ENCODE measurements at regions not wholly inside any gene's neighbourhood (a gene's known extent, or its start where the extent isn't known, plus 50 kb on each side); places are given as distances from the start of the nearest gene placed in this dataset.

GRCh38 chr10:29160150-29160617 is 128.7 kb upstream of the LYZL1 start:
- DNase-seq (ENCODE audit: low spot score), result no peak

GRCh38 chr10:29163746-29164145 is 125.1 kb upstream of the LYZL1 start:
- DNase-seq (ENCODE audit: low spot score), result no peak

GRCh38 chr10:29166713-29167112 is 122.2 kb upstream of the LYZL1 start:
- no peak for DNase-seq (ENCODE audit: low spot score)

- DNase-seq (ENCODE audit: low spot score), result no peak
These were observed 119.8 kb upstream of the LYZL1 start for GRCh38 chr10:29169021-29169420.

- DNase-seq (ENCODE audit: low spot score), result no peak
These were observed 117.2 kb upstream of the LYZL1 start for GRCh38 chr10:29171717-29172116.

- no peak for DNase-seq (ENCODE audit: low spot score)
These were observed 114.5 kb upstream of the LYZL1 start for GRCh38 chr10:29174389-29174788.

- no peak for DNase-seq (ENCODE audit: low spot score)
These were observed 111.7 kb upstream of the LYZL1 start for GRCh38 chr10:29176845-29177832.

GRCh38 chr10:29181936-29182335 is 106.9 kb upstream of the LYZL1 start:
- no peak for DNase-seq (ENCODE audit: low spot score)

GRCh38 chr10:29183301-29183945 is 105.4 kb upstream of the LYZL1 start:
- no peak for DNase-seq (ENCODE audit: low spot score)

- DNase-seq (ENCODE audit: low spot score), result no peak
These were observed 104.5 kb upstream of the LYZL1 start for GRCh38 chr10:29184205-29185000.

GRCh38 chr10:29185050-29185449 is 103.8 kb upstream of the LYZL1 start:
- no peak for DNase-seq (ENCODE audit: low spot score)

- no peak for DNase-seq (ENCODE audit: low spot score)
These were observed 102.6 kb upstream of the LYZL1 start for GRCh38 chr10:29186221-29186620.

- peak; percentile 3 for DNase-seq (ENCODE audit: low spot score)
These were observed 99.6 kb upstream of the LYZL1 start for GRCh38 chr10:29189256-29189655.

GRCh38 chr10:29191674-29192073 is 97.2 kb upstream of the LYZL1 start:
- DNase-seq (ENCODE audit: low spot score), result no peak

- DNase-seq (ENCODE audit: low spot score), result no peak
These were observed 89.5 kb upstream of the LYZL1 start for GRCh38 chr10:29199339-29199738.

- no peak for DNase-seq (ENCODE audit: low spot score)
These were observed 88.8 kb upstream of the LYZL1 start for GRCh38 chr10:29199941-29200679.

GRCh38 chr10:29202386-29202940 is 86.4 kb upstream of the LYZL1 start:
- no peak for DNase-seq (ENCODE audit: low spot score)

- no peak for DNase-seq (ENCODE audit: low spot score)
These were observed 85.4 kb upstream of the LYZL1 start for GRCh38 chr10:29203432-29203831.

GRCh38 chr10:29204070-29204800 is 84.6 kb upstream of the LYZL1 start:
- DNase-seq (ENCODE audit: low spot score), result no peak

GRCh38 chr10:29205787-29206186 is 83.1 kb upstream of the LYZL1 start:
- no peak for DNase-seq (ENCODE audit: low spot score)

- DNase-seq (ENCODE audit: low spot score), result no peak
These were observed 80.0 kb upstream of the LYZL1 start for GRCh38 chr10:29208845-29209244.

All from Ammon's horn (tissue), 1 donor.